MM.1S (cell line): ENCODE measurements at regions not wholly inside any gene's neighbourhood (a gene's known extent, or its start where the extent isn't known, plus 50 kb on each side); places are given as distances from the start of the nearest gene placed in this dataset.

Experiments
- DNase-seq: peaks from one replicate; pipeline ENCODE4 v3.0.0-alpha.2; 2015
- H2AFZ ChIP-seq: fragments of 300-600 bp; sonication (generic); 2 replicates; pipeline ENCODE4 v1.6.0; 2016; ENCODE audit warnings: antibody characterized with exemption, low read length
- H3F3A ChIP-seq: fragments of 300-600 bp; sonication (generic); 2 replicates; pipeline ENCODE4 v1.6.1; 2016; ENCODE audit warnings: mild to moderate bottlenecking, antibody characterized with exemption, low read length, moderate library complexity, mixed read lengths; ENCODE audit not compliant: insufficient read depth
- H3K27ac ChIP-seq: fragments of 300-600 bp; sonication (generic); 2 replicates; pipeline ENCODE4 v1.5.1; 2016; ENCODE audit warnings: mild to moderate bottlenecking, low read length
- H3K27me3 ChIP-seq: fragments of 300-600 bp; sonication (generic); replicated peaks from 2 replicates; pipeline ENCODE4 v1.6.0; 2016; ENCODE audit warnings: low read length; ENCODE audit not compliant: insufficient read depth
- H3K36me3 ChIP-seq: fragments of 300-600 bp; sonication (generic); replicated peaks from 2 replicates; pipeline ENCODE4 v1.6.1; 2016; ENCODE audit warnings: mild to moderate bottlenecking, low read length, mixed read lengths; ENCODE audit not compliant: insufficient read depth
- H3K4me1 ChIP-seq: fragments of 300-600 bp; sonication (generic); 2 replicates; pipeline ENCODE4 v1.6.1; 2016; ENCODE audit warnings: low read length, mixed read lengths
- H3K4me2 ChIP-seq: fragments of 300-600 bp; sonication (generic); 2 replicates; pipeline ENCODE4 v1.6.0; 2016; ENCODE audit warnings: low read depth, low read length
- H3K4me3 ChIP-seq: fragments of 300-600 bp; sonication (generic); 2 replicates; pipeline ENCODE4 v1.5.1; 2016; ENCODE audit warnings: low read length, mixed read lengths
- H3K79me2 ChIP-seq: fragments of 300-600 bp; sonication (generic); 2 replicates; pipeline ENCODE4 v1.6.1; 2016; ENCODE audit warnings: mixed run types, low read length, mixed read lengths
- H3K9ac ChIP-seq: fragments of 300-600 bp; sonication (generic); 2 replicates; pipeline ENCODE4 v1.6.1; 2016; ENCODE audit warnings: low read length, mixed read lengths
- H3K9me2 ChIP-seq: fragments of 300-600 bp; sonication (generic); replicated peaks from 2 replicates; pipeline ENCODE4 v1.6.1; 2016; ENCODE audit warnings: mild to moderate bottlenecking, low read length, mixed read lengths; ENCODE audit not compliant: insufficient read depth
- H3K9me3 ChIP-seq: fragments of 300-600 bp; sonication (generic); replicated peaks from 2 replicates; pipeline ENCODE4 v1.6.1; 2016; ENCODE audit warnings: mild to moderate bottlenecking, low read length, mixed read lengths; ENCODE audit not compliant: insufficient read depth
- H4K20me1 ChIP-seq: fragments of 300-600 bp; sonication (generic); 2 replicates; pipeline ENCODE4 v1.6.1; 2016; ENCODE audit warnings: mild to moderate bottlenecking, low read length, moderate library complexity, mixed read lengths; ENCODE audit not compliant: insufficient read depth
- EZH2 ChIP-seq: fragments of 300-600 bp; sonication (generic); optimal IDR thresholded peaks from 2 replicates; pipeline ENCODE3; 2017; ENCODE audit warnings: low read depth, mild to moderate bottlenecking, antibody characterized with exemption, low read length, mixed read lengths
- EZH2phosphoT487 ChIP-seq: fragments of 300-600 bp; sonication (generic); IDR thresholded peaks from 2 replicates; pipeline ENCODE4 v1.6.1; 2018; ENCODE audit warnings: antibody characterized with exemption, low read length
- TF ChIP-seq, protein P1 (sequence below): fragments of 300-600 bp; sonication (generic); IDR thresholded peaks from 2 replicates; pipeline ENCODE4 v1.5.1; 2016; ENCODE audit warnings: antibody characterized with exemption, low read length, mixed read lengths

- Histone ChIP-seq H3F3A (peaks cover 8% of the 10 kb centered on the region), H3K27ac (no peak overlapping the region), H3K4me3 (no peak overlapping the region), H3K9ac (no peak overlapping the region), H3K79me2 (no peaks in the 10 kb centered on the region), H2AFZ (no peak overlapping the region), H3K9me2 (no peaks in the 10 kb centered on the region), H3K4me2 (no peak overlapping the region), H3K9me3 (no peaks in the 10 kb centered on the region), H3K4me1 (peaks cover 12% of the 10 kb centered on the region), H3K27me3 (no peaks in the 10 kb centered on the region), H3K36me3 (no peaks in the 10 kb centered on the region), H4K20me1 (no peaks in the 10 kb centered on the region)
- no peak for TF ChIP-seq EZH2
- TF ChIP-seq EZH2phosphoT487: no peak
- TF ChIP-seq, protein P1, sequence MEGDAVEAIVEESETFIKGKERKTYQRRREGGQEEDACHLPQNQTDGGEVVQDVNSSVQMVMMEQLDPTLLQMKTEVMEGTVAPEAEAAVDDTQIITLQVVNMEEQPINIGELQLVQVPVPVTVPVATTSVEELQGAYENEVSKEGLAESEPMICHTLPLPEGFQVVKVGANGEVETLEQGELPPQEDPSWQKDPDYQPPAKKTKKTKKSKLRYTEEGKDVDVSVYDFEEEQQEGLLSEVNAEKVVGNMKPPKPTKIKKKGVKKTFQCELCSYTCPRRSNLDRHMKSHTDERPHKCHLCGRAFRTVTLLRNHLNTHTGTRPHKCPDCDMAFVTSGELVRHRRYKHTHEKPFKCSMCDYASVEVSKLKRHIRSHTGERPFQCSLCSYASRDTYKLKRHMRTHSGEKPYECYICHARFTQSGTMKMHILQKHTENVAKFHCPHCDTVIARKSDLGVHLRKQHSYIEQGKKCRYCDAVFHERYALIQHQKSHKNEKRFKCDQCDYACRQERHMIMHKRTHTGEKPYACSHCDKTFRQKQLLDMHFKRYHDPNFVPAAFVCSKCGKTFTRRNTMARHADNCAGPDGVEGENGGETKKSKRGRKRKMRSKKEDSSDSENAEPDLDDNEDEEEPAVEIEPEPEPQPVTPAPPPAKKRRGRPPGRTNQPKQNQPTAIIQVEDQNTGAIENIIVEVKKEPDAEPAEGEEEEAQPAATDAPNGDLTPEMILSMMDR: no peak
- no peak for DNase-seq
These were observed 64.5 kb upstream of the SNX9 start for GRCh38 chr6:157758516-157759023.

DNA sequence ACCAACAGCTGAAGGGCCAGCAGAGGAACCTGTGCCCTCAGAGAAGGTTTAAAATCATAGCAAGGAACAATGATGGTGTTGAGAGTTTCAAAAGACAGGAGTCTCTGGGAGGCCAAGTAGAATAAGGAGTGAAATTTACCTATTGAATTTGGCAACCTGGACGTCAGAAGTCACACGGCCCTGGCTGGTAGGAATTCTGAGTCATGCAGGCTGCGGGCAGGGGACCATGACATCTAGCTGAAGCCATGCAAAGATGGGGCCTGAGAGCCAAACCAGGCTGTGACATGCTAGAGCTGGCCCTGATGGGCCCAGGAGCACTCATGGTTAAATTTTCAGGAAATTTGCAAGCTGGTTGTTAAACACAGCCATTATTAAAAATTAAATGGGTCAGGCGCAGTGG is 64.0 kb upstream of the SNX9 start:
- Histone ChIP-seq H3K36me3 (no peaks in the 10 kb centered on the region), H3K4me2 (no peak overlapping the region), H3K79me2 (no peaks in the 10 kb centered on the region), H3K27ac (no peak overlapping the region), H2AFZ (no peak overlapping the region), H3F3A (peaks cover 12% of the 10 kb centered on the region), H3K4me3 (no peak overlapping the region), H3K9me3 (no peaks in the 10 kb centered on the region), H3K4me1 (peaks cover 16% of the 10 kb centered on the region), H3K9me2 (no peaks in the 10 kb centered on the region), H3K9ac (no peak overlapping the region), H4K20me1 (no peaks in the 10 kb centered on the region), H3K27me3 (no peaks in the 10 kb centered on the region)
- TF ChIP-seq EZH2 (no peak), EZH2phosphoT487 (no peak)
- TF ChIP-seq, protein P1: no peak
- no peak for DNase-seq

DNA sequence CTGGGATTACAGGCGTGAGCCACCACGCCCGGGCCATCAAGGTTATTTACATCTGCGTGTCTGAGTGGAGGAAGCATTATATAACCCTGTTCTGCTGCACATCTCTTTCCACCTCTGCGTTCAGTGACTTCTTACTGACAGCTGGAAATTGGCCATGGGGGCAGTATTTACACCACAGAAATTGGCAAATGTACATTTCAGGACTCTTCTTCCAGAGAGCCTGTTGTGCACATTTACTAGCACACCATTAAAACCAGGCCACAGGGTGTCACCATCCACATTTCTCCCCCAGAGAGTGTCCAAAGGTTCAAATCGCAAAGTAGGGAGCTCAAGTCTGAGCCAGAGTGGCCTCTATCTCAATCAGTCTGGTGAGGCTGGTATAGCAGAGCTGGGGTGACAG is 62.9 kb upstream of the SNX9 start:
- no peak overlapping the region for H3K4me2 ChIP-seq
- TF ChIP-seq EZH2phosphoT487: no peak
- TF ChIP-seq, protein P1: no peak
- H3F3A ChIP-seq: peaks cover 18% of the 10 kb centered on the region
- H3K79me2 ChIP-seq: no peaks in the 10 kb centered on the region
- H3K27me3 ChIP-seq: no peaks in the 10 kb centered on the region
- no peak overlapping the region for H2AFZ ChIP-seq
- H3K4me1 ChIP-seq: peaks cover 24% of the 10 kb centered on the region
- H3K9me3 ChIP-seq: no peaks in the 10 kb centered on the region
- no peaks in the 10 kb centered on the region for H3K36me3 ChIP-seq
- H3K4me3 ChIP-seq: no peak overlapping the region
- no peak for DNase-seq
- no peak overlapping the region for H3K9ac ChIP-seq
- no peak overlapping the region for H3K27ac ChIP-seq
- no peaks in the 10 kb centered on the region for H3K9me2 ChIP-seq
- H4K20me1 ChIP-seq: no peaks in the 10 kb centered on the region
